ENCODE measurements at regions not wholly inside any gene's neighbourhood (a gene's known extent, or its start where the extent isn't known, plus 50 kb on each side); places are given as distances from the start of the nearest gene placed in this dataset.

- TF ChIP-seq POLR2A (IDR thresholded peaks at IDR 0.05) (no peak), CTCF (IDR thresholded peaks at IDR 0.05) (no peak)
- intact Hi-C loops (cut with DNase I; ENCODE audit: low total_unique reads), result no loop called here
- no peak for DNase-seq (ENCODE audit: low spot score in 2 of 2)
- no peak overlapping the region for H3K4me3 ChIP-seq (ENCODE audit: low read depth, poor library complexity, severe bottlenecking)
These were observed 124.4 kb upstream of the NMUR2 start for GRCh38 chr5:152529440-152529839.

GRCh38 chr5:152532714-152533113, 127.6 kb upstream of the NMUR2 start:
- intact Hi-C loops (cut with DNase I; ENCODE audit: low total_unique reads), result no loop called here

GRCh38 chr5:152534641-152535040, 129.6 kb upstream of the NMUR2 start:
- TF ChIP-seq POLR2A (IDR thresholded peaks at IDR 0.05) (no peak), CTCF (IDR thresholded peaks at IDR 0.05) (no peak)
- DNase-seq (ENCODE audit: low spot score in 2 of 2), result no peak
- 33 to 42% methylated on average over 1 of the region's 1 CpG for WGBS, 2 donors
- no peak overlapping the region for H3K4me3 ChIP-seq (ENCODE audit: low read depth, poor library complexity, severe bottlenecking)
- intact Hi-C loops (cut with DNase I; ENCODE audit: low total_unique reads), result loop anchor here (2.0 kb wide), 1 partner anchor 1430 kb away; no protein-coding TSS in a partner anchor

More at GRCh38 chr5:152532714-152533113, 127.6 kb upstream of the NMUR2 start:
- DNase-seq (ENCODE audit: low spot score in 2 of 2), result no peak
- TF ChIP-seq CTCF (IDR thresholded peaks at IDR 0.05), result no peak
- TF ChIP-seq POLR2A (IDR thresholded peaks at IDR 0.05), result no peak
- H3K4me3 ChIP-seq (ENCODE audit: low read depth, poor library complexity, severe bottlenecking), result no peak overlapping the region
- 41 to 43% methylated on average over 2 of the region's 2 CpGs for WGBS, 2 donors

GRCh38 chr5:152542741-152543140, 137.7 kb upstream of the NMUR2 start:
- intact Hi-C loops (cut with DNase I; ENCODE audit: low total_unique reads), result no loop called here
- no peak for DNase-seq (ENCODE audit: low spot score in 2 of 2)
- TF ChIP-seq POLR2A (IDR thresholded peaks at IDR 0.05) (no peak), CTCF (IDR thresholded peaks at IDR 0.05) (no peak)
- 1 to 6% methylated on average over 3 of the region's 3 CpGs for WGBS, 2 donors
- no peak overlapping the region for H3K4me3 ChIP-seq (ENCODE audit: low read depth, poor library complexity, severe bottlenecking)

- H3K4me3 ChIP-seq (ENCODE audit: low read depth, poor library complexity, severe bottlenecking), result no peak overlapping the region
- 54 to 58% methylated on average over 2 of the region's 2 CpGs for WGBS, 2 donors
- DNase-seq (ENCODE audit: low spot score in 2 of 2), result no peak
- TF ChIP-seq POLR2A (IDR thresholded peaks at IDR 0.05) (no peak), CTCF (IDR thresholded peaks at IDR 0.05) (no peak)
- intact Hi-C loops (cut with DNase I; ENCODE audit: low total_unique reads), result loop anchor here (5.0 kb wide), 1 partner anchor 1841 kb away; no protein-coding TSS in a partner anchor
These were observed 141.4 kb upstream of the NMUR2 start for GRCh38 chr5:152546493-152546892.

GRCh38 chr5:152547202-152547601, 142.1 kb upstream of the NMUR2 start:
- peak in 1 of 2 donors; percentile 20 for DNase-seq (ENCODE audit: low spot score in 2 of 2)
- TF ChIP-seq POLR2A (IDR thresholded peaks at IDR 0.05) (no peak), CTCF (IDR thresholded peaks at IDR 0.05) (no peak)
- no peak overlapping the region for H3K4me3 ChIP-seq (ENCODE audit: low read depth, poor library complexity, severe bottlenecking)
- WGBS, 2 donors, result 18 to 25% methylated on average over 5 of the region's 5 CpGs
- intact Hi-C loops (cut with DNase I; ENCODE audit: low total_unique reads), result loop anchor here (5.0 kb wide), 1 partner anchor 1840 kb away; no protein-coding TSS in a partner anchor

Data from lower leg skin (tissue), 4 donors.